HUES48 (cell line): ENCODE measurements at regions not wholly inside any gene's neighbourhood (a gene's known extent, or its start where the extent isn't known, plus 50 kb on each side); places are given as distances from the start of the nearest gene placed in this dataset.
A peak's percentile ranks its signal among the peaks of the same experiment; 100 is the strongest.

ENCODE experiments used
- H3K27ac ChIP-seq: one replicate; pipeline ENCODE4 v1.7.0; 2013; ENCODE audit warnings: low read depth, low read length, inconsistent platforms
- H3K27me3 ChIP-seq: 2 replicates; pipeline ENCODE4 v1.6.1; 2013; ENCODE audit warnings: mild to moderate bottlenecking, low read length; ENCODE audit not compliant: control insufficient read depth, insufficient read depth
- H3K36me3 ChIP-seq: 2 replicates; pipeline ENCODE4 v1.6.1; 2013; ENCODE audit warnings: low read length; ENCODE audit not compliant: control insufficient read depth, insufficient read depth
- H3K4me1 ChIP-seq: 2 replicates; pipeline ENCODE4 v1.6.1; 2013; ENCODE audit warnings: mild to moderate bottlenecking, low read length; ENCODE audit not compliant: control insufficient read depth, insufficient read depth
- H3K4me3 ChIP-seq: 2 replicates; pipeline ENCODE4 v1.5.1; 2013; ENCODE audit warnings: mild to moderate bottlenecking, low read depth, low read length
- H3K9ac ChIP-seq: 2 replicates; pipeline ENCODE4 v1.6.1; 2013; ENCODE audit warnings: mild to moderate bottlenecking, low read depth, low read length, moderate library complexity
- H3K9me3 ChIP-seq: 2 replicates; pipeline ENCODE4 v1.6.1; 2013; ENCODE audit warnings: low read length; ENCODE audit not compliant: control insufficient read depth, insufficient read depth

- Histone ChIP-seq H3K27ac (no peak overlapping the region), H3K27me3 (no peaks in the 10 kb centered on the region), H3K36me3 (no peaks in the 10 kb centered on the region), H3K4me1 (no peaks in the 10 kb centered on the region), H3K9ac (no peak overlapping the region), H3K4me3 (no peak overlapping the region), H3K9me3 (no peaks in the 10 kb centered on the region; the same call in 1 of the 2 replicates)
Observed at GRCh38 chr5:159555084-159555483, 224.8 kb upstream of the IL12B start.

GRCh38 chr5:159559337-159559736 is 229.1 kb upstream of the IL12B start:
- H3K27ac ChIP-seq, result no peak overlapping the region
- no peaks in the 10 kb centered on the region for H3K4me1 ChIP-seq
- H3K9me3 ChIP-seq, result no peaks in the 10 kb centered on the region

GRCh38 chr5:159560088-159560487 is 229.8 kb upstream of the IL12B start:
- Histone ChIP-seq H3K9ac (no peak overlapping the region), H3K9me3 (no peaks in the 10 kb centered on the region), H3K36me3 (no peaks in the 10 kb centered on the region), H3K27ac (no peak overlapping the region), H3K4me1 (no peaks in the 10 kb centered on the region), H3K4me3 (no peak overlapping the region), H3K27me3 (no peaks in the 10 kb centered on the region)

More at GRCh38 chr5:159559337-159559736, 229.1 kb upstream of the IL12B start:
- Histone ChIP-seq H3K9ac (no peak overlapping the region), H3K27me3 (no peaks in the 10 kb centered on the region), H3K36me3 (no peaks in the 10 kb centered on the region), H3K4me3 (no peak overlapping the region)

GRCh38 chr5:159564031-159564430 is 233.7 kb upstream of the IL12B start:
- no peaks in the 10 kb centered on the region for H3K36me3 ChIP-seq
- no peak overlapping the region for H3K4me3 ChIP-seq
- no peaks in the 10 kb centered on the region for H3K4me1 ChIP-seq
- no peak overlapping the region for H3K27ac ChIP-seq
- no peaks in the 10 kb centered on the region for H3K27me3 ChIP-seq
- no peaks in the 10 kb centered on the region for H3K9me3 ChIP-seq
- H3K9ac ChIP-seq, result no peak overlapping the region

- H3K36me3 ChIP-seq, result no peaks in the 10 kb centered on the region
- no peak overlapping the region for H3K4me3 ChIP-seq
- H3K9me3 ChIP-seq, result no peaks in the 10 kb centered on the region
- no peak overlapping the region for H3K27ac ChIP-seq
- no peaks in the 10 kb centered on the region for H3K4me1 ChIP-seq
- H3K27me3 ChIP-seq, result no peaks in the 10 kb centered on the region
- no peak overlapping the region for H3K9ac ChIP-seq
Observed at GRCh38 chr5:159566832-159567231, 236.5 kb upstream of the IL12B start.

- H3K4me1 ChIP-seq, result no peaks in the 10 kb centered on the region
- H3K9ac ChIP-seq, result no peak overlapping the region
- H3K27ac ChIP-seq, result no peak overlapping the region
- no peaks in the 10 kb centered on the region for H3K9me3 ChIP-seq
- H3K27me3 ChIP-seq, result no peaks in the 10 kb centered on the region
- H3K4me3 ChIP-seq, result no peak overlapping the region
- no peaks in the 10 kb centered on the region for H3K36me3 ChIP-seq
Observed at GRCh38 chr5:159567461-159567860, 237.2 kb upstream of the IL12B start.

- Histone ChIP-seq H3K27ac (peak overlapping the region; percentile 40), H3K36me3 (no peaks in the 10 kb centered on the region), H3K27me3 (no peaks in the 10 kb centered on the region), H3K9ac (no peak overlapping the region), H3K9me3 (no peaks in the 10 kb centered on the region), H3K4me3 (no peak overlapping the region), H3K4me1 (no peaks in the 10 kb centered on the region)
Observed at GRCh38 chr5:159571501-159572244, 241.4 kb upstream of the IL12B start.

GRCh38 chr5:159576902-159577301 is 246.6 kb upstream of the IL12B start:
- H3K9ac ChIP-seq, result no peak overlapping the region
- no peaks in the 10 kb centered on the region for H3K36me3 ChIP-seq
- H3K27ac ChIP-seq, result no peak overlapping the region
- H3K9me3 ChIP-seq, result no peaks in the 10 kb centered on the region
- H3K27me3 ChIP-seq, result no peaks in the 10 kb centered on the region
- no peaks in the 10 kb centered on the region for H3K4me1 ChIP-seq
- no peak overlapping the region for H3K4me3 ChIP-seq

GRCh38 chr5:159581502-159582249 is 251.4 kb upstream of the IL12B start:
- Histone ChIP-seq H3K27ac (no peak overlapping the region), H3K9me3 (no peaks in the 10 kb centered on the region), H3K27me3 (no peaks in the 10 kb centered on the region), H3K36me3 (no peaks in the 10 kb centered on the region), H3K4me3 (no peak overlapping the region), H3K4me1 (no peaks in the 10 kb centered on the region), H3K9ac (no peak overlapping the region)

GRCh38 chr5:159582756-159583541 is 252.7 kb upstream of the IL12B start:
- H3K4me3 ChIP-seq, result no peak overlapping the region
- no peaks in the 10 kb centered on the region for H3K27me3 ChIP-seq
- no peak overlapping the region for H3K9ac ChIP-seq
- H3K36me3 ChIP-seq, result no peaks in the 10 kb centered on the region
- H3K4me1 ChIP-seq, result no peaks in the 10 kb centered on the region
- no peak overlapping the region for H3K27ac ChIP-seq
- no peaks in the 10 kb centered on the region for H3K9me3 ChIP-seq

GRCh38 chr5:159586921-159587320 is 256.6 kb upstream of the IL12B start:
- H3K9ac ChIP-seq, result no peak overlapping the region
- H3K9me3 ChIP-seq, result no peaks in the 10 kb centered on the region
- no peaks in the 10 kb centered on the region for H3K4me1 ChIP-seq

More at GRCh38 chr5:159586921-159587320, 256.6 kb upstream of the IL12B start:
- Histone ChIP-seq H3K27me3 (no peaks in the 10 kb centered on the region), H3K27ac (no peak overlapping the region), H3K4me3 (no peak overlapping the region), H3K36me3 (no peaks in the 10 kb centered on the region)
